ENCODE measurements at regions not wholly inside any gene's neighbourhood (a gene's known extent, or its start where the extent isn't known, plus 50 kb on each side); places are given as distances from the start of the nearest gene placed in this dataset.
"Not testable (repeated sequence)": the region's sequence is repeated elsewhere in the genome, so short reads cannot be mapped to it uniquely, and the experiment has no call there.

DNA sequence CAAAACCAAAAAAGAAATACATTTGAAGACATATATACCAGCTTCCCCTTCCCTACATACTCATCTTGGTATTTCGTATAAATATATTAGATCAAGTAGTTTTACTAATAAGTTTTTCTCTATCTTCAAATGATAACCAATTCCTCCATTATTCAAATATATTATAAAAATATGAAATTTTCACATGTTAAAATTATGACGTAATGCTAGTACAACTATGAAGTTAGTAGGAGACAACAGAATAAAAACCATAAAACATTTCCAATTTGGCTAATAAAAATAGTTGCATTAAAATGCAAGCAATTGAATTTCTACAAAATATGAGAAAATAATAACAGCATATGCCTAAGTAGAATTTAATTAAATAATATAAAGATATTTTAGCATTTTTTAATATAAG is 501.8 kb upstream of the SLITRK5 start:
- TF ChIP-seq POLR2AphosphoS5 (IDR thresholded peaks at IDR 0.05; ENCODE audit: low read depth, low read length) (no peak), POLR2A (IDR thresholded peaks at IDR 0.05; ENCODE audit: low read depth, low read length) (no peak), TAF1 (IDR thresholded peaks at IDR 0.05; ENCODE audit: borderline replicate concordance, low read depth, low read length) (no peak)
- FAIRE-seq = no peak
- no peak for DNase-seq (ENCODE audit: insufficient read length)

DNA sequence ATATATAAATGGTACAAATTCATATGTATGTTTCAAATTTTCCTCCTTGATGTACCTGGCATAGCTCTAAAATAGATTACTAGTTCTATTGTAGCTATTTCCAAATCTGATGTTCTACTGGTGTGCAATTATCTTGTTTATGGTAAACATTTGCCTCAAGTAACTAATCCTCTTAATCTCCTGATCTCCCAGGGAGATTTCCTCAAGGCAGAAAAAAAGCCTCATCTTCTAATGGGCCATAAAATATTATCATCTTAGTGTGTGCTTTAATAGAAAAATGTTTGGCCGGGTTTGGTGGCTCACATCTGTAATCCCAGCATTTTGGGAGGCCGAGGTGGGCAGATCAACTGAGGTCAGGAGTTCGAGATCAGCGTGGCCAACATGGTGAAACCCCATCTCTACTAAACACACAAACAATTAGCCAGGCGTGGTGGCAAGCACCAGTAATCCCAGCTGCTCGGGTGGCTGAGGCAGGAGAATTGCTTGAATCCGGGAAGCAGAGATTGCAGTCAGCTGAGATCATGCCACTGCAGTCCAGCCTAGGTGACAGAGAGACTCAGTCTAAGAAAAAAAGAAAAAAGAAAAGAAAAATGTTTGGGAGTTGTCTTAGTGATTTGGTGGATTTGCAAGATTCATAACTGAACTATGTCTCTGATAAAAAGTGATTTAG is 498.9 kb upstream of the SLITRK5 start:
- TF ChIP-seq POLR2A (IDR thresholded peaks at IDR 0.05; ENCODE audit: low read depth, low read length) (no peak), TAF1 (IDR thresholded peaks at IDR 0.05; ENCODE audit: borderline replicate concordance, low read depth, low read length) (no peak), POLR2AphosphoS5 (IDR thresholded peaks at IDR 0.05; ENCODE audit: low read depth, low read length) (no peak)
- FAIRE-seq (no peak), DNase-seq (ENCODE audit: insufficient read length) (no peak)

DNA sequence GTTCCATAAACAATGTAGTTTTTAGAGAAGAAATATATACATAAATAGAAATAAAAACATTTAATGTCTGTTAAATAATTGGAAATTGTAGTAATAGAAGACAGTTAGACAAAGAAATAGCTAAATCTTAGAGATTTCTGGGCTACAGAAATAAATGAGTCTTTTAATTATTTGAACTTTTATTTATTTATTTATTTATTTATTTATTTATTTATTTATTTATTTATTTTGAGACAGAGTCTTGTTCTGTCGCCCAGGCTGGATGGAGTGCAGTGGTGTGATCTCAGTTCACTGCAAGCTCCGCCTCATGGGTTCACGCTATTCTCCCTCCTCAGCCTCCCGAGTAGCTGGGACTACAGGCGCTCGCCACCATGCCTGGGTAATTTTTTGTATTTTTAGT is 486.0 kb upstream of the SLITRK5 start:
- DNase-seq (ENCODE audit: insufficient read length); FAIRE-seq: not testable (repeated sequence)

DNA sequence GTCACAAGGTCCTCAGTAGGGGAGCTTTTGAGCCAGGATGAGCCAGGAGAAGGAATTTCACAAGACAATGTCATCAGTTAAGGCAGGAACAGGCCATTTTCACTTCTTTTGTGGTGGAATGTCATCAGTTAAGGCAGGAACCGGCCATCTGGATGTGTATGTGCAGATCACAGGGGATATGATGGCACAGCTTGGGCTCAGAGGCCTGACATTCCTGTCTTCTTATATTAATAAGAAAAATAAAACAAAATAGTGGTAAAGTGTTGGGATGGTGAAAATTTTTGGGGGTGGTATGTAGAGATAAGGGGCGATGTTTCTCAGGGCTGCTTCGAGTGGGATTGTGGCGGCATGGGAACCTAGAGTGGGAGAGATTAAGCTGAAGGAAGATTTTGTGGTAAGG is 484.5 kb upstream of the SLITRK5 start:
- not testable (repeated sequence) for DNase-seq (ENCODE audit: insufficient read length)

DNA sequence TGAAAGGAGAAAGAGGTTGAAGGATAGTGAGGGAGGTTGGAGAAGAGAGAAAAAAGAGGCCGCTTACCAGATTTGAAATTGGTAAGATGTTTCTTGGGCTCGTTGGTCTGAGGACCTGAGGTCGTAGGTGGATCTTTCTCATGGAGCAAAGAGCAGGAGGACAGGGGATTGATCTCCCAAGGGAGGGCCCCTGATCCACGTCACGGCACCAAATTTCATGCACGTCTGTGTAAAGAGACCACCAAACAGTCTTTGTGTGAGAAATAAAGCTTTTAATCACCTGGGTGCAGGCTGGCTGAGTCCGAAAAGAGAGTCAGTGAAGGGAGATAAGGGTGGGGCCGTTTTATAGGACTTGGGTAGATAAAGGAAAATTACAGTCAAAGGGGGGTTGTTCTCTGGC is 479.7 kb upstream of the SLITRK5 start:
- not testable (repeated sequence) for DNase-seq (ENCODE audit: insufficient read length); FAIRE-seq

More for the DNA sequence above, 484.5 kb upstream of the SLITRK5 start:
- not testable (repeated sequence) for FAIRE-seq

DNA sequence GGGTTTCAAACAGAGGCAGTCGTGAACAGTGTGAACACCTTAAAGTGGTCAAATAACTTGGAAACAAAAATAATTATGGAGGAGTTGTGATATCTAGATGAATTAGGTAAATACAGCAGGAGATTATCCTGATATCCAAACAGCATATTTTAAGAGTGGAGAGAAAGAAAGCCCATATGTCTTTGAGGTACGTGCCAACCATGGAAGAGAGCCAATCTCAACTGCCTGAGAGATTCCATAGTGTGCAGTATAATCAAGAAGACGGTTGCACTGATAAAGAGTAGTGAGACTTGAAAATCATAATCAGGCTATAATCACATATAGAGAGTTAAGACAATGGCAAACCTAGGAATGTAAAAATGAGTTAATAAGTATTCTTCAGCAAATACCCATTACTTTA is 472.8 kb upstream of the SLITRK5 start:
- FAIRE-seq (no peak), DNase-seq (ENCODE audit: insufficient read length) (no peak)
- TF ChIP-seq TAF1 (IDR thresholded peaks at IDR 0.05; ENCODE audit: borderline replicate concordance, low read depth, low read length) (no peak), POLR2A (IDR thresholded peaks at IDR 0.05; ENCODE audit: low read depth, low read length) (no peak), POLR2AphosphoS5 (IDR thresholded peaks at IDR 0.05; ENCODE audit: low read depth, low read length) (no peak)

DNA sequence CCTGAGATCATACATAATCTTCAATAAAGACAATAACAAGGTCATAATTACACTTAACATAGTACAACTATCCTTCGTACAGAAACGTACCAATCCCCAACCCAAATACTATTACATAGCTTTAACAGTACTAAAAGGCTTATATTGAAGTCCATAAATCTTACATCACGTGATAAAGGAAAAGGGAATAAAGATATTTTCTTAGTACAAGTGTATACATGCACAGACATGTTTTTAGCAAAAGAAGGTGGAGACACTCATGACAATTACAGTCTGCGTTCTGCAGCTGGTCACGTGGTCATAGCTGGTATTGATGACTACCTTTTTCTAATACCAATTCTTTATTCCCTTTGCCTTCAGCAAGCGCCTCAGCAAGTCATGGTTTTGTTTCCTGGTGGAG is 464.5 kb upstream of the SLITRK5 start:
- FAIRE-seq = no peak
- DNase-seq (ENCODE audit: insufficient read length) = no peak
- TF ChIP-seq POLR2AphosphoS5 (IDR thresholded peaks at IDR 0.05; ENCODE audit: low read depth, low read length) = no peak
- TF ChIP-seq TAF1 (IDR thresholded peaks at IDR 0.05; ENCODE audit: borderline replicate concordance, low read depth, low read length) = no peak
- TF ChIP-seq POLR2A (IDR thresholded peaks at IDR 0.05; ENCODE audit: low read depth, low read length) = no peak

DNA sequence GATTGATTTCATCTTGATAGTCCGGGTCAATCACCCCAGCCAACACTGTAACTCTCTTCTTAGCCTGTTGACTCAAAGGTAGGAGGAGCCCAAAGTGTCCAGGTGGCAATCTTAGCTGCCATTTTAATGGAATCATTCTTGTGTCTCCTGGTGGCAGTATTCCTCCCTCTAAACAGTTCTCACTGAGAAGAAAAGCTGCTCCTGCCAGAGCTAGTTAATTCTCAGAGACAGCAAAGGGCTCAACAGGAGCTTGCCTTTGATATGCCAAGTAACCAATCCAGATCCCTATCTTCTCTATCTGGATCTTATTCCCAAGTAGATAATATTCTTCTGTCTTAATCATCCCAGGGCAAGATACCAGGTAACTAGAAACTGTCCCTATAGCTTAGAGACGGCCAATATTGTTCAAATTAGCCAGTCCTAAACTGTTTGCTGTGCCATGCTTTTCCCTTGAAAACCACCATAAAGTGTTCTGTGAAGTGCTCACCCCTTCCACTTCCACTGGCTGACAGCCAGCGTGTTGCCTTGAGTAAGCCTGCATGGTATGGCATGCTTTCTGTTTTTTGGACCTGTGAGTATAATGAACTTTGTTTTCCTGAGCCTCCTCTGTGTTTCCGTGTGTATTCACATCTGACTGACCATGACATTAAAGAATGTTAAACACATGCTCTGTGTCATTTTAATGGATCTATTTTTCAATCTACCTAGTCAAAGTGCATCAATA is 463.7 kb upstream of the SLITRK5 start:
- DNase-seq (ENCODE audit: insufficient read length) (no peak), FAIRE-seq (no peak)
- TF ChIP-seq POLR2AphosphoS5 (IDR thresholded peaks at IDR 0.05; ENCODE audit: low read depth, low read length) (no peak), POLR2A (IDR thresholded peaks at IDR 0.05; ENCODE audit: low read depth, low read length) (no peak), TAF1 (IDR thresholded peaks at IDR 0.05; ENCODE audit: borderline replicate concordance, low read depth, low read length) (no peak)

DNA sequence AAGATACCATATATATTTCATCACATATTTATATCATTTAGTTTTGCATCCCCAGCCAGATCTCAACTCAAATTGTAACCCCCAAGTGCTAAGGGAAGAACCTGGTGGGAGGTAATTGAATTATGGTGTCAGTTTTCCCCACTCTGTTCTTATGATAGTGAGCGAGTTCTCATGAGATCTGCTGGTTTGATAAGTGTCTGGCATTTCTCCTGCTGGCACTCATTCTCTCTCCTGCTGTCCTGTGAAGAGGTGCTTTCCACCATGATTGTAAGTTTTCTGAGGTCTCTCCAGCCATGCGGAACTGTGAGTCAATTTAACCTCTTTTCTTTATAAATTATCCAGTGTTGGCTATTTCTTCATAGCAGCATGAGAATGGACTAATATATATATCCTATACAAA is 462.5 kb upstream of the SLITRK5 start:
- FAIRE-seq (no peak), DNase-seq (ENCODE audit: insufficient read length) (no peak)
- TF ChIP-seq TAF1 (IDR thresholded peaks at IDR 0.05; ENCODE audit: borderline replicate concordance, low read depth, low read length) (no peak), POLR2AphosphoS5 (IDR thresholded peaks at IDR 0.05; ENCODE audit: low read depth, low read length) (no peak), POLR2A (IDR thresholded peaks at IDR 0.05; ENCODE audit: low read depth, low read length) (no peak)

DNA sequence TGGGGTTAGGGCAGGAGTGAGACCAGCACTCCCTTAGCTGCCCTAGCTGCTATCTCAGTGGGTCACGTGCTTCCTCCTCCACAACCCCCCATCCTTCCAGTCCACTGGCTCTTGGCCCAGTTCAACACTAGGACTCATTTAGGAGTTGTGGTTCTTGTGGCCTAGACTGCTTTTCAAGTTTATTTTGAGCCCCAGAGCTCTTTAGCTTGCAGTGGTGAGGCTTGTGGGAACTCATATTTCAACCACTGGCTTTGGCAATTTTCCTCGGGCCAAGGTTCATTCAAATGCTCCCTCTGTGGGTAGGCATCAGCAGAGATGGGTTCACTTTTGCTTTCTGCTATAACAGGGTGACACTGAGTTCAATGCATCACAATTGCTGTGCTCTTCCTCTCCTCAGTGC is 436.2 kb upstream of the SLITRK5 start:
- DNase-seq (ENCODE audit: insufficient read length) (no peak), FAIRE-seq (no peak)

DNA sequence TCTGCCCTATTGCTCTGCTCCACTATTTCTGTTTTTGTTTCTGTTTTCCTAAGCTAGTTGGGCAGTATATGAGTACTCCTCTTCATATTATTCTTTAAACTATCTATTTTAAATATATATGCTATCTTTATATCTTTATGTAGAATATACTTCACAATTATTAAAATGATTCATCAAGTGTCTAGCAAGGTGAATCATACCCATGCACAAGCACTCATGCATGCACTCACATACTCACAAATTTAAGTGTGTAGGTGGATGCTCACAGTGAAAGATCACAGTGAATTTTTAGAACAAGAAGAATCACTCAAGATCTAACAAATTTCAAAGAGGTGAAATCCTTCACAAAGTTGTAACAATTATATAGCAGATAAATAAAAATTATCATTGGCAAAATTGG is 435.6 kb upstream of the SLITRK5 start:
- FAIRE-seq (no peak), DNase-seq (ENCODE audit: insufficient read length) (no peak)
- TF ChIP-seq POLR2AphosphoS5 (IDR thresholded peaks at IDR 0.05; ENCODE audit: low read depth, low read length) (no peak), POLR2A (IDR thresholded peaks at IDR 0.05; ENCODE audit: low read depth, low read length) (no peak), TAF1 (IDR thresholded peaks at IDR 0.05; ENCODE audit: borderline replicate concordance, low read depth, low read length) (no peak)

More for the DNA sequence above, 436.2 kb upstream of the SLITRK5 start:
- no peak for TF ChIP-seq TAF1 (IDR thresholded peaks at IDR 0.05; ENCODE audit: borderline replicate concordance, low read depth, low read length)
- no peak for TF ChIP-seq POLR2AphosphoS5 (IDR thresholded peaks at IDR 0.05; ENCODE audit: low read depth, low read length)
- no peak for TF ChIP-seq POLR2A (IDR thresholded peaks at IDR 0.05; ENCODE audit: low read depth, low read length)

DNA sequence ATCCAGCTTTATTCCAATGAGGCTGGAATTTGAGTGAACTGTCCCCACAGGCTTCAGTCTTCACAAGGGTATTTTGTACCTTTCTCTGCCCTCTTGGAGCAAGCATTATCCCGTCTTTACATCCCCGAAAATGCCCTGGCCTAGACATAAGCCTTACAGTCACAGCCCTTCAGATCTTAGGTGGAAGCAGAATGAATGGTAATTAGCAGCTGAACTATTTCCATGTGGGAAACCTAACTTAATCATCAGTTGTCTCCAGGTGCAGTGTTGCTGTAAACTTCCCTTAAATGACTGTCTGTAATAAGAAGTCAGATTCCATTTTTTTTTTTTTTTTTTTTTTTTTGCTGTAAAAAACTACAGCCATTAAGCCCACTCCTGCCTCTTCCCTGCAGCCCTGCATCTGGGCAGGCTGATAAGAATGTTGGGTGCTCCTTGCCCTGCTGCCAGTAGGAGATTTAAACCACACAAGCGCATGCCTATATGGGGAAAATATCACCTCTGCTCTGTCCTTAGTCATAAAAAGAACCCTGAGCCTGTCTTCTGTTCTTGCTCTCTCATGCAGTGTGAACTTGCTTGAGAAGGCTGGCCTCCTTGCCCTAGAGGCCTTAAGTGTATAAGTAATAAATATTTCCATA is 426.8 kb upstream of the SLITRK5 start:
- no peak for TF ChIP-seq TAF1 (IDR thresholded peaks at IDR 0.05; ENCODE audit: borderline replicate concordance, low read depth, low read length)
- TF ChIP-seq POLR2AphosphoS5 (IDR thresholded peaks at IDR 0.05; ENCODE audit: low read depth, low read length) = no peak
- TF ChIP-seq POLR2A (IDR thresholded peaks at IDR 0.05; ENCODE audit: low read depth, low read length) = no peak
- FAIRE-seq (no peak), DNase-seq (ENCODE audit: insufficient read length) (no peak)

DNA sequence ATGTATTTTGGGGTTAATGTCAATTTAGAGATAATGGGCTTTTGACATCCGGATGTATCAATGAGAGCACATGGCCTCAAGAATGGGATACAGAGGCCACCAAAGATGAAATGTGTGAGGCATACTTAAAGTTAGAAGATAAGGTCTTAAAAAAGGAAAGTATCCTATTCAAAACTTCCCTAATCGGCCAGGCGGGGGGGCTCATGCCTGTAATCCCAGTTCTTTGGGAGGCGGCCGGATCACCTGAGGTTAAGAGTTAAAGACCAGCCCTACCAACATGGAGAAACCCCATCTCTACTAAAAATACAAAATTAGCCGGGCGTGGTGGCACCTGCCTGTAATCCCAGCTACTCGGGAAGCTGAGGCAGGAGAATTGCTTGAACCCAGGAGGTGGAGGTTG is 421.3 kb upstream of the SLITRK5 start:
- not testable (repeated sequence) for FAIRE-seq; DNase-seq (ENCODE audit: insufficient read length)
